HG03439 (cell line): ENCODE measurements at regions not wholly inside any gene's neighbourhood (a gene's known extent, or its start where the extent isn't known, plus 50 kb on each side); places are given as distances from the start of the nearest gene placed in this dataset.
A peak's percentile ranks its signal among the peaks of the same experiment; 100 is the strongest.
"Not testable (repeated sequence)": the region's sequence is repeated elsewhere in the genome, so short reads cannot be mapped to it uniquely, and the experiment has no call there.

Experiments
- ATAC-seq: cut with Tn5 transposase; IDR thresholded peaks from one replicate; pipeline ENCODE4 v1.9.1; 2021; ENCODE audit warnings: mild to moderate bottlenecking, moderate library complexity; ENCODE audit not compliant: unreplicated experiment

DNA sequence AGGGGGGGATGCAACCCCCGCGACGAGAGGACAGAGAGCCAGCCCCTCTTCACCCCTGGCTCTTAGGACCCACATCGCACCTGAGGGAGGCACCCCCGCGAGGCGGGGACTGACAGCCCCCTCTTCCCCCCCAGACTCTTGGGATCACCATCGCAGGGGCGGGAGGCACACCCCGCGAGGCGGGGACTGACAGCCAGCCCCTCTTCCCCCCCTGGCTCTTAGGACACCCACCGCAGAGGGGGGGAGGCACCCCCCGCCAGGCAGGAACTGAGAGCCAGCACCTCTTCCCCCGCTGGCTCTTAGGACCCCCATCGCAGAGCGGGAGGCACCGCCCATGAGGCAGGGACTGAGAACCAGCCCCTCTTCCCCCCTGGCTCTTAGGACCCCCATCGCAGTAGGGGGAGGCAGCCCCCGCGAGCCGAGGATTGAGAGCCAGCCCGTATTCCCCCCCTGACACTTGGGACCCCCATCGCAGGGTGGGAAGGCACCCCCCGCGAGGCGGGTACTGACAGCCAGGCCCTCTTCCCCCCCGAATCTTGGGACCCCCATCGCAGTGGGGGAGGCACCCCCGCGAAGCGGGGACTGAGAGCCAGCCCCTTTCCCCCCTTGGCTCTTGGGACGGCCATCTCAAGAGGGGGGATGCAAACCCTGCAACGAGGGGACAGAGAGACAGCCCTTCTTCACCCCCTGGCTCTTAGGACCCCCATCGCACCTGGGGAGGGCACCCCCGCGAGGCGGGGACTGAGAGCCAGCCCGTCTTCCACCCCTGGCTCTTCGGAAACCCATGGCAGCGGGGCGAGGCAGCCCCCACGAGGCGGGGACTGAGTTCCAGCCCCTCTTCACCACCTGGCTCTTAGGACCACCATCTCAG lies 2425.1 kb upstream of the PCDH20 start:
- ATAC-seq = no peak

GRCh38 chr13:63838366-63839110 lies 2422.9 kb upstream of the PCDH20 start:
- ATAC-seq = no peak

- not testable (repeated sequence) for ATAC-seq
These were observed 2422.1 kb upstream of the PCDH20 start for GRCh38 chr13:63837701-63838100.

GRCh38 chr13:63829609-63830008 lies 2414.0 kb upstream of the PCDH20 start:
- not testable (repeated sequence) for ATAC-seq

- not testable (repeated sequence) for ATAC-seq
These were observed 2406.1 kb upstream of the PCDH20 start for GRCh38 chr13:63821785-63822184.

GRCh38 chr13:63811428-63812004 lies 2395.9 kb upstream of the PCDH20 start:
- not testable (repeated sequence) for ATAC-seq

- not testable (repeated sequence) for ATAC-seq
These were observed 2375.5 kb upstream of the PCDH20 start for GRCh38 chr13:63791134-63791533.

DNA sequence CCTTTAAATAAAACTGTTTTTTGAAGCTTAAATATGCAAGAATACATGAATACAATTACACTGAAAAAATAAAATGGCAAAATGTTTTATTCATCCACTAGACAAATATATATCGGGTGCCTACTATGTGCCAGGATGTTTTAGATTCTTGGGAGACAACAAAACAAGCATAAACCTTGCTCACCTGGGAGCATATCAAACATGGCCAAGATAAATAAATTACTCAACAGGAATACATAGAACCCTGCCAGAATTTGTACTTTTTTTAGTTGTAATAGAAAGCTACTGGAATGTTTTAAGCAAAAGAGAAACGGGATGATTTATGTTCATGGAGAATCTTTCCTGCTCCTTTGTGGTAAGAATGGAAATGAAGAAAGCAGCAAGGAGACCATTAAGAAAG lies 2358.5 kb upstream of the PCDH20 start:
- ATAC-seq = no peak

GRCh38 chr13:63773476-63773875 lies 2357.8 kb upstream of the PCDH20 start:
- no peak for ATAC-seq

- ATAC-seq = not testable (repeated sequence)
These were observed 2342.0 kb upstream of the PCDH20 start for GRCh38 chr13:63757683-63758082.

DNA sequence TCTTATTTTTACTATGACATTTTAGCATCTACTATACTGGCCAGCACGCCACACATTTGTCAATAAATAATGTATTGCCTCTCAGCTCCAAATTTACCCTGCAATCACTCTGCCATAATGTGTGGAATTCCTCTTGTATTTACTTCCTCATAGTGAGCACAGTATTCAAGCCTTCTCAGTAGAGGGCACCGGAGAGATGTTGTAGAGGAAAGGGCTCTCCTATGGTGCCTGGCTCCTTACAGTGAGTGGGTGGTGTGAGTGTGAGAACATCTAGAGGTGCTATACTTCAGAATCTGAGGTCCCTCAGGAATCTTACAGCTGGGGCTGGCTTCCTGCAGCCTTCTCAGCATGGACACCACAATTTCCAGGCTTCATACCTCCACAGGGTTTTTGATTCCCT lies 2334.2 kb upstream of the PCDH20 start:
- peak; percentile 54 for ATAC-seq

DNA sequence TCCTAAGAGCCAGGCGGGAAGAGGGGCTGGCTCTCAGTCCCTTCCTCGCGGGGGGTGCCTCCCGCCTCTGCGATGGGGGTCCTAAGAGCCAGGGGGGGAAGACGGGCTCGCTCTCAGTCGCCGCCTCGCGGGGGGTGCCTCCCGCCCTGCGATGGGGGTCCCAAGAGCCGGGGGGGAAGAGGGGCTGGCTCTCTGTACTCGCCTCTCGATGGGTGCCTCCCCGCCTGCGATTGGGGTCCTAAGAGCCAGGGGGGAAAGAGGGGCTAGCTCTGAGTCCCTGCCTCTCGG lies 2326.1 kb upstream of the PCDH20 start:
- not testable (repeated sequence) for ATAC-seq

- ATAC-seq = no peak
These were observed 2325.6 kb upstream of the PCDH20 start for GRCh38 chr13:63741029-63741813.

DNA sequence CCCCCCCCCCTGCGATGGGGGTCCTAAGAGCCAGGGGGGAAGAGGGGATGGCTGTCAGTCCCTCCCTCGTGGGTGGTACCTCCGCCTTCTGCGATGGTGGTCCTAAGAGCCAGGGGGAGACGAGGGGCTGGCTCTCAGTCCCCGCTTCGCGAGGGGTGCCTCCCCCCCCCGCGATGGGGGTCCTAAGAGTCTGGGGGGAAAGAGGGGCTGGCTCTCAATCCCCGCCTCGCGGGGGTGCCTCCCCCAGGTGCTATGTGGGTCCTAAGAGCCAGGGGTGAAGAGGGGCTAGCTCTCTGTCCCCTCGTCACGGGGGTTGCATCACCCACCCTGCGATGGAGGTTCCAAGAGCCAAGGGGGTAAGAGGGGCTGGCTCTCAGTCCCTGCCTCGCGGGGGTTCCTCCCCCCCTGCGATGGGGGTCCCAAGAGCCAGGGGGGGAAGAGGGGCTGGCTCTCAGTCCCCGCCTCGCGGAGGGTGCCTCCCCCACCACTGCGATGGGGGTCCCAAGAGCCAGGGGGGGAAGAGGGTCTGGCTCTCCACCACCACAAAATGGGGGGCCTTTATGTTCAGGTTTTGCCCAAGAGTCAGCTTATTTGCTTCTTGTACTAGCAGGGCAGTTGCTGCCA lies 2323.6 kb upstream of the PCDH20 start:
- not testable (repeated sequence) for ATAC-seq

DNA sequence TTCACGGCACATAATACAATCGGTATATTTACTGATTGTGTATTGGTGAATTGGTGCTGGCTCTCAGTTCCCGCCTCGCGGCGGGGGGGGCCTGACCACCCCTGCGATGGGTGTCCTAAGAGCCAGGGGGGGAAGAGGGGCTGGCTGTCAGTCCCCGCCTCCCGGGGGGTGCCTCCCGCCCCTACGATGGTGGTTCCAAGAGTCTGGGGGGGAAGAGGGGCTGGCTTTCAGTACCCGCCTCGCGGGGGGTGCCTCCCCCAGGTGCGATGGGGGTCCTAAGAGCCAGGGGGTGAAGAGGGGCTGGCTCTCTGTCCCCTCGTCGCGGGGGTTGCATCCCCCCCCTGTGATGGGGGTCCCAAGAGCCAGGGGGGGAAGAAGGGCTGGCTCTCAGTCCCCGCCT lies 2321.8 kb upstream of the PCDH20 start:
- ATAC-seq = no peak

- ATAC-seq = no peak
These were observed 2316.2 kb upstream of the PCDH20 start for GRCh38 chr13:63731896-63732295.

DNA sequence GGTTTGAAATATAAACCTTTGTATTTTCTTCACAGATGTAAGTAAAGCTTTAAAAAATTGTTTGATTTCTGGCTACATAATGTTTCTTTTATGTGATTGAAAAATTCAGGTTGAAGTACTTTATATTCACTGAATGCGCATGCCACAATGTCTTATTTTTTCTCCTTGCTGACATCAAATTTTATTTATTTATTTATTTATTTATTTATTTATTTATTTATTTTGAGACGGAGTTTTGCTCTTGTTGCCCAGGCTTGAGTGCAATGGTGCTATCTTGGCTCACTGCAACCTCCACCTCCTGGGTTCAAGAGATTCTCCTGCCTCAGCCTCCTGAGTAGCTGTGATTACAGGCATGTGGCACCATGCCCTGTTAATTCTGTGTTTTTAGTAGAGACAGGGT lies 2296.5 kb upstream of the PCDH20 start:
- not testable (repeated sequence) for ATAC-seq

DNA sequence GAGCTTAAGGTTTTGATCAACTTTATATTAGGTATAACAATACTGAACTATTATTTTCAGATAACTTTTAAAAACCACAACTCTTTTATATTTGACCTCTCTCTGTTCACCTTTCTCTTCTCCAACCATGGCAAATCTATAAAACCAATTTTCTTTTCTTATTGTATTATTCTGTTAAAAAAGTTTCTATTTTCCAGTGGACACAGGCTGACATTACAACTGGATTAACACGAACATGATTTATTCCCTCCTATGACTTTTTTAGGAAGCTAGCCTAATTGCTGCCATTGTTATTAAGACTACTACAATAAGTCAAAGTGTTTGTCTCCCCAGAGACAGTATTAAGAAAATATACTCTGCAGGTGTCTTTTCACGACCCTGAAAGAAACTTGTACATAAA lies 2291.1 kb upstream of the PCDH20 start:
- ATAC-seq = no peak

- ATAC-seq = no peak
These were observed 2288.9 kb upstream of the PCDH20 start for GRCh38 chr13:63704521-63704920.

- no peak for ATAC-seq
These were observed 2284.7 kb upstream of the PCDH20 start for GRCh38 chr13:63700350-63700749.

DNA sequence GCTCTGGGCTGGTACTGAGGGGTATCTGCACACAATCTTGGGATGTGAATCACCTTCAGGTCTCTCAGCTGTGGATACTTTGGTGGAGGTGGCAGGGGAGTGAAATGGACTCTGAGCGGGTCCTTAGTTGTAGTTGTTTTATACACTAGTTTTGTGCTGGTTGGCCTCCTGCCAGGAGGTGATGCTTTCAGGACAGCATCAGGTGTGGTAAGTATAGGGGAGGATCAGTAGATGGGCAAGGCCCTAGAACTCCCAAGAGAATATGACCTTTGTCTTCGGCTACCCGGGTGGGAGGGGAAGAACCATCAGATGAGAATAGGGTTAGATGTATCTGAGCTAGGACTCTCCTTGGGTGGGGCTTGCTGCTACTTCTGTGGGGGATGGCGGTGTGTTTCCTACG lies 2284.3 kb upstream of the PCDH20 start:
- no peak for ATAC-seq
